ENCODE measurements at regions not wholly inside any gene's neighbourhood (a gene's known extent, or its start where the extent isn't known, plus 50 kb on each side); places are given as distances from the start of the nearest gene placed in this dataset.

DNA sequence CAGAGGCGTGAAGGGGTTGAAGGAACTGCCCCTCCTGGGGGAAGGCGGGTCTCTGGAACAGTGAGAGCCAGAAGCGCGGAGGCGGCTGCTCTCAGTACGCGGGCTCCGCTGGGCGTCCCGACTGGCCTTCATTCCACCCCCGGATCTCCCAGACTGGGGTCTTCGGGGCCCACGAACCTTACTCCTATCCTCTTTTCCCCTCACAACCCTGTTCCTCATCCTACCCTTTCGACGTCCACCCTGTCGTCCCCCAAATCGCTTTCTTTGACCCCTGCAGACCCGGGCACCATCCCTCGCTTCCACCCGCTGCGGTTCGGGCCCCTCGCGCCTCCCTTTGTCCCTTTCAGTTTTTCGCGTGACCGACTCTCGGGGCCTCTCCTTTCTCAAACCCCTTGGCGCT is 2114.6 kb downstream of the TP53TG3F start:
- TF ChIP-seq CTCF (IDR thresholded peaks at IDR 0.05; ENCODE audit: low read length) (no peak), EZH2 (IDR thresholded peaks at IDR 0.05; ENCODE audit: borderline replicate concordance, low read length) (no peak)

Data from OCI-LY1 (cell line).